Fibroblast of lung (primary cell): ENCODE measurements at regions not wholly inside any gene's neighbourhood (a gene's known extent, or its start where the extent isn't known, plus 50 kb on each side); places are given as distances from the start of the nearest gene placed in this dataset.

Experiments
- EZH2 ChIP-seq: IDR thresholded peaks from 2 replicates; pipeline ENCODE4 v1.5.1; 2012; ENCODE audit warnings: low read length, control low read depth, mild to moderate bottlenecking; ENCODE audit errors: missing control alignments
- TF ChIP-seq, protein P1 (sequence below), 2 donors: IDR thresholded peaks in 1 of 2; conservative IDR thresholded peaks in 1 of 2; 1 replicate in 1 of 2; 2 replicates in 1 of 2; pipeline ENCODE4 v1.5.1; 2011 to 2012; ENCODE audit warnings: low read length in 2 of 2, control low read depth in 1 of 2, inconsistent platforms in 1 of 2, low read depth in 1 of 2, mild to moderate bottlenecking in 1 of 2

DNA sequence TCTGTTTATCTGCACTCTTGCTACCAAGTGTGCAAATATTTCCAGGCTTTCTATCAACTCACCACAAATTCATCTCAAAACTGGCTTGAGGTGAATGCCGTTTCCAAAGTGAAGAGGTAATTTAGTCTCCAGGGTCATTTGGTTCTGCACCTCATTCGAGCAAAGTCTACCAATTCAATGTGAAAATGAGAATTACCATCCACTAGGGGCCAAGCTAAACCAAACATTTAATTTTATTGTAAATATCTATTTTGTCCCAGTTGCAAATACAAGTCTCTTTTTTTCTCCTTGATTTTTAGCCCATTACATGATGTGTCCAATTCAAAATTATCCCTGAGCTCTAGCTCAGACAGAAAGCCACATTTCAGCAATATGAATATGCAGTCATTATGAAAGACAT, 152.3 kb upstream of the PTBP2 start:
- TF ChIP-seq, protein P1, sequence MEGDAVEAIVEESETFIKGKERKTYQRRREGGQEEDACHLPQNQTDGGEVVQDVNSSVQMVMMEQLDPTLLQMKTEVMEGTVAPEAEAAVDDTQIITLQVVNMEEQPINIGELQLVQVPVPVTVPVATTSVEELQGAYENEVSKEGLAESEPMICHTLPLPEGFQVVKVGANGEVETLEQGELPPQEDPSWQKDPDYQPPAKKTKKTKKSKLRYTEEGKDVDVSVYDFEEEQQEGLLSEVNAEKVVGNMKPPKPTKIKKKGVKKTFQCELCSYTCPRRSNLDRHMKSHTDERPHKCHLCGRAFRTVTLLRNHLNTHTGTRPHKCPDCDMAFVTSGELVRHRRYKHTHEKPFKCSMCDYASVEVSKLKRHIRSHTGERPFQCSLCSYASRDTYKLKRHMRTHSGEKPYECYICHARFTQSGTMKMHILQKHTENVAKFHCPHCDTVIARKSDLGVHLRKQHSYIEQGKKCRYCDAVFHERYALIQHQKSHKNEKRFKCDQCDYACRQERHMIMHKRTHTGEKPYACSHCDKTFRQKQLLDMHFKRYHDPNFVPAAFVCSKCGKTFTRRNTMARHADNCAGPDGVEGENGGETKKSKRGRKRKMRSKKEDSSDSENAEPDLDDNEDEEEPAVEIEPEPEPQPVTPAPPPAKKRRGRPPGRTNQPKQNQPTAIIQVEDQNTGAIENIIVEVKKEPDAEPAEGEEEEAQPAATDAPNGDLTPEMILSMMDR (conservative IDR thresholded peaks at IDR 0.05 in 1 of 2, IDR thresholded peaks at IDR 0.05 in 1 of 2; ENCODE audit: low read depth in 1 of 2, low read length in 2 of 2) = no peak
- TF ChIP-seq EZH2 = no peak
